ENCODE measurements at regions not wholly inside any gene's neighbourhood (a gene's known extent, or its start where the extent isn't known, plus 50 kb on each side); places are given as distances from the start of the nearest gene placed in this dataset.
"Not testable (repeated sequence)": the region's sequence is repeated elsewhere in the genome, so short reads cannot be mapped to it uniquely, and the experiment has no call there.

- TF ChIP-seq, protein P1, sequence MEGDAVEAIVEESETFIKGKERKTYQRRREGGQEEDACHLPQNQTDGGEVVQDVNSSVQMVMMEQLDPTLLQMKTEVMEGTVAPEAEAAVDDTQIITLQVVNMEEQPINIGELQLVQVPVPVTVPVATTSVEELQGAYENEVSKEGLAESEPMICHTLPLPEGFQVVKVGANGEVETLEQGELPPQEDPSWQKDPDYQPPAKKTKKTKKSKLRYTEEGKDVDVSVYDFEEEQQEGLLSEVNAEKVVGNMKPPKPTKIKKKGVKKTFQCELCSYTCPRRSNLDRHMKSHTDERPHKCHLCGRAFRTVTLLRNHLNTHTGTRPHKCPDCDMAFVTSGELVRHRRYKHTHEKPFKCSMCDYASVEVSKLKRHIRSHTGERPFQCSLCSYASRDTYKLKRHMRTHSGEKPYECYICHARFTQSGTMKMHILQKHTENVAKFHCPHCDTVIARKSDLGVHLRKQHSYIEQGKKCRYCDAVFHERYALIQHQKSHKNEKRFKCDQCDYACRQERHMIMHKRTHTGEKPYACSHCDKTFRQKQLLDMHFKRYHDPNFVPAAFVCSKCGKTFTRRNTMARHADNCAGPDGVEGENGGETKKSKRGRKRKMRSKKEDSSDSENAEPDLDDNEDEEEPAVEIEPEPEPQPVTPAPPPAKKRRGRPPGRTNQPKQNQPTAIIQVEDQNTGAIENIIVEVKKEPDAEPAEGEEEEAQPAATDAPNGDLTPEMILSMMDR (IDR thresholded peaks at IDR 0.05; ENCODE audit: low read depth, low read length) = not testable (repeated sequence)
- not testable (repeated sequence) for TF ChIP-seq EZH2phosphoT487 (IDR thresholded peaks at IDR 0.05; ENCODE audit: low read depth)
Measured at GRCh38 chr15:59785981-59786380, 96.9 kb upstream of the BNIP2 start.

Data from OCI-LY3 (cell line).